ENCODE measurements at regions not wholly inside any gene's neighbourhood (a gene's known extent, or its start where the extent isn't known, plus 50 kb on each side); places are given as distances from the start of the nearest gene placed in this dataset.

- H3K36me3 ChIP-seq (ENCODE audit: control insufficient read depth, insufficient read depth, low read length) = no peaks in the 10 kb centered on the region
- H3K4me3 ChIP-seq (ENCODE audit: insufficient read depth, low read depth, low read length) = no peak overlapping the region
- no peaks in the 10 kb centered on the region for H3K4me1 ChIP-seq (ENCODE audit: control insufficient read depth, insufficient read depth, low read length)
- H3K27me3 ChIP-seq (ENCODE audit: control insufficient read depth, insufficient read depth, low read length, poor library complexity, severe bottlenecking) = no peaks in the 10 kb centered on the region
- no peak overlapping the region for H3K27ac ChIP-seq (ENCODE audit: insufficient read depth, low read depth, low read length, poor library complexity, severe bottlenecking)
- no peaks in the 10 kb centered on the region for H3K9me3 ChIP-seq (ENCODE audit: control insufficient read depth, low read length)
Observed at GRCh38 chr4:28759064-28759463, 1898.4 kb downstream of the STIM2 start.

- Histone ChIP-seq H3K4me1 (ENCODE audit: control insufficient read depth, insufficient read depth, low read length) (no peaks in the 10 kb centered on the region), H3K4me3 (ENCODE audit: insufficient read depth, low read depth, low read length) (no peak overlapping the region), H3K27me3 (ENCODE audit: control insufficient read depth, insufficient read depth, low read length, poor library complexity, severe bottlenecking) (no peaks in the 10 kb centered on the region), H3K27ac (ENCODE audit: insufficient read depth, low read depth, low read length, poor library complexity, severe bottlenecking) (no peak overlapping the region), H3K36me3 (ENCODE audit: control insufficient read depth, insufficient read depth, low read length) (no peaks in the 10 kb centered on the region), H3K9me3 (ENCODE audit: control insufficient read depth, low read length) (no peaks in the 10 kb centered on the region)
- WGBS, 2 experiments = 88 to 90% methylated on average over 5 to 6 of the region's 6 CpGs
Observed at GRCh38 chr4:28760003-28760402, 1899.4 kb downstream of the STIM2 start.

- Histone ChIP-seq H3K36me3 (ENCODE audit: control insufficient read depth, insufficient read depth, low read length) (no peaks in the 10 kb centered on the region), H3K27ac (ENCODE audit: insufficient read depth, low read depth, low read length, poor library complexity, severe bottlenecking) (no peak overlapping the region), H3K9me3 (ENCODE audit: control insufficient read depth, low read length) (no peaks in the 10 kb centered on the region), H3K4me3 (ENCODE audit: insufficient read depth, low read depth, low read length) (no peak overlapping the region), H3K4me1 (ENCODE audit: control insufficient read depth, insufficient read depth, low read length) (no peaks in the 10 kb centered on the region), H3K27me3 (ENCODE audit: control insufficient read depth, insufficient read depth, low read length, poor library complexity, severe bottlenecking) (no peaks in the 10 kb centered on the region)
- WGBS, 2 experiments = 92% methylated on average over 1 of the region's 1 CpG; no CpG with 5 or more reads in 1 of the 2 experiments
Observed at GRCh38 chr4:28772066-28772465, 1911.4 kb downstream of the STIM2 start.

GRCh38 chr4:28772788-28773187 is 1912.1 kb downstream of the STIM2 start:
- H3K27ac ChIP-seq (ENCODE audit: insufficient read depth, low read depth, low read length, poor library complexity, severe bottlenecking) = no peak overlapping the region
- H3K9me3 ChIP-seq (ENCODE audit: control insufficient read depth, low read length) = no peaks in the 10 kb centered on the region
- 97 to 100% methylated on average over 2 of the region's 2 CpGs for WGBS, 2 experiments

GRCh38 chr4:28774344-28774743 is 1913.7 kb downstream of the STIM2 start:
- H3K4me1 ChIP-seq (ENCODE audit: control insufficient read depth, insufficient read depth, low read length) = no peaks in the 10 kb centered on the region
- no peaks in the 10 kb centered on the region for H3K36me3 ChIP-seq (ENCODE audit: control insufficient read depth, insufficient read depth, low read length)
- H3K4me3 ChIP-seq (ENCODE audit: insufficient read depth, low read depth, low read length) = no peak overlapping the region
- H3K27ac ChIP-seq (ENCODE audit: insufficient read depth, low read depth, low read length, poor library complexity, severe bottlenecking) = no peak overlapping the region
- H3K9me3 ChIP-seq (ENCODE audit: control insufficient read depth, low read length) = no peaks in the 10 kb centered on the region
- WGBS, 2 experiments = 95% methylated on average over 2 of the region's 2 CpGs; no CpG with 5 or more reads in 1 of the 2 experiments
- no peaks in the 10 kb centered on the region for H3K27me3 ChIP-seq (ENCODE audit: control insufficient read depth, insufficient read depth, low read length, poor library complexity, severe bottlenecking)

More at GRCh38 chr4:28772788-28773187, 1912.1 kb downstream of the STIM2 start:
- Histone ChIP-seq H3K27me3 (ENCODE audit: control insufficient read depth, insufficient read depth, low read length, poor library complexity, severe bottlenecking) (no peaks in the 10 kb centered on the region), H3K4me1 (ENCODE audit: control insufficient read depth, insufficient read depth, low read length) (no peaks in the 10 kb centered on the region), H3K36me3 (ENCODE audit: control insufficient read depth, insufficient read depth, low read length) (no peaks in the 10 kb centered on the region), H3K4me3 (ENCODE audit: insufficient read depth, low read depth, low read length) (no peak overlapping the region)

- 86 to 100% methylated on average over 1 of the region's 2 CpGs for WGBS, 2 experiments
- H3K4me1 ChIP-seq (ENCODE audit: control insufficient read depth, insufficient read depth, low read length) = no peaks in the 10 kb centered on the region
- no peaks in the 10 kb centered on the region for H3K9me3 ChIP-seq (ENCODE audit: control insufficient read depth, low read length)
- H3K36me3 ChIP-seq (ENCODE audit: control insufficient read depth, insufficient read depth, low read length) = no peaks in the 10 kb centered on the region
- no peak overlapping the region for H3K27ac ChIP-seq (ENCODE audit: insufficient read depth, low read depth, low read length, poor library complexity, severe bottlenecking)
- no peak overlapping the region for H3K4me3 ChIP-seq (ENCODE audit: insufficient read depth, low read depth, low read length)
- no peaks in the 10 kb centered on the region for H3K27me3 ChIP-seq (ENCODE audit: control insufficient read depth, insufficient read depth, low read length, poor library complexity, severe bottlenecking)
Observed at GRCh38 chr4:28776004-28776403, 1915.4 kb downstream of the STIM2 start.

- no peaks in the 10 kb centered on the region for H3K27me3 ChIP-seq (ENCODE audit: control insufficient read depth, insufficient read depth, low read length, poor library complexity, severe bottlenecking)
- H3K4me1 ChIP-seq (ENCODE audit: control insufficient read depth, insufficient read depth, low read length) = no peaks in the 10 kb centered on the region
- H3K27ac ChIP-seq (ENCODE audit: insufficient read depth, low read depth, low read length, poor library complexity, severe bottlenecking) = no peak overlapping the region
- no peak overlapping the region for H3K4me3 ChIP-seq (ENCODE audit: insufficient read depth, low read depth, low read length)
- no peaks in the 10 kb centered on the region for H3K9me3 ChIP-seq (ENCODE audit: control insufficient read depth, low read length)
- H3K36me3 ChIP-seq (ENCODE audit: control insufficient read depth, insufficient read depth, low read length) = no peaks in the 10 kb centered on the region
Observed at GRCh38 chr4:28784188-28784587, 1923.5 kb downstream of the STIM2 start.

GRCh38 chr4:28787947-28788346 is 1927.3 kb downstream of the STIM2 start:
- Histone ChIP-seq H3K4me3 (ENCODE audit: insufficient read depth, low read depth, low read length) (no peak overlapping the region), H3K9me3 (ENCODE audit: control insufficient read depth, low read length) (no peaks in the 10 kb centered on the region), H3K27me3 (ENCODE audit: control insufficient read depth, insufficient read depth, low read length, poor library complexity, severe bottlenecking) (no peaks in the 10 kb centered on the region), H3K27ac (ENCODE audit: insufficient read depth, low read depth, low read length, poor library complexity, severe bottlenecking) (no peak overlapping the region), H3K36me3 (ENCODE audit: control insufficient read depth, insufficient read depth, low read length) (no peaks in the 10 kb centered on the region), H3K4me1 (ENCODE audit: control insufficient read depth, insufficient read depth, low read length) (no peaks in the 10 kb centered on the region)
- WGBS, 2 experiments = 85 to 89% methylated on average over 2 of the region's 2 CpGs

- 90 to 92% methylated on average over 10 to 12 of the region's 12 CpGs for WGBS, 2 experiments
- H3K4me3 ChIP-seq (ENCODE audit: insufficient read depth, low read depth, low read length) = no peak overlapping the region
- H3K27me3 ChIP-seq (ENCODE audit: control insufficient read depth, insufficient read depth, low read length, poor library complexity, severe bottlenecking) = no peaks in the 10 kb centered on the region
- no peaks in the 10 kb centered on the region for H3K4me1 ChIP-seq (ENCODE audit: control insufficient read depth, insufficient read depth, low read length)
- H3K27ac ChIP-seq (ENCODE audit: insufficient read depth, low read depth, low read length, poor library complexity, severe bottlenecking) = no peak overlapping the region
- no peaks in the 10 kb centered on the region for H3K9me3 ChIP-seq (ENCODE audit: control insufficient read depth, low read length)
- H3K36me3 ChIP-seq (ENCODE audit: control insufficient read depth, insufficient read depth, low read length) = no peaks in the 10 kb centered on the region
Observed at GRCh38 chr4:28788929-28789490, 1928.4 kb downstream of the STIM2 start.

GRCh38 chr4:28792917-28793597 is 1927.1 kb upstream of the PCDH7 start:
- Histone ChIP-seq H3K27ac (ENCODE audit: insufficient read depth, low read depth, low read length, poor library complexity, severe bottlenecking) (no peak overlapping the region), H3K4me3 (ENCODE audit: insufficient read depth, low read depth, low read length) (no peak overlapping the region), H3K27me3 (ENCODE audit: control insufficient read depth, insufficient read depth, low read length, poor library complexity, severe bottlenecking) (no peaks in the 10 kb centered on the region), H3K9me3 (ENCODE audit: control insufficient read depth, low read length) (no peaks in the 10 kb centered on the region), H3K4me1 (ENCODE audit: control insufficient read depth, insufficient read depth, low read length) (no peaks in the 10 kb centered on the region), H3K36me3 (ENCODE audit: control insufficient read depth, insufficient read depth, low read length) (no peaks in the 10 kb centered on the region)
- WGBS, 2 experiments = 93 to 98% methylated on average over 4 of the region's 4 CpGs

All from ectodermal cell (in vitro differentiated cells).